Esophagus squamous epithelium (tissue), 5 donors: ENCODE measurements at regions not wholly inside any gene's neighbourhood (a gene's known extent, or its start where the extent isn't known, plus 50 kb on each side); places are given as distances from the start of the nearest gene placed in this dataset.

Source experiments
- DNase-seq: peaks from one replicate; lab custom pipeline; 2025; lab: John Stamatoyannopoulos, UW
- H3K27ac ChIP-seq, 4 donors: fragments of 200-600 bp; sonication (generic); one replicate each; pipeline ENCODE4 v1.5.1; 2016 to 2019; ENCODE audit warnings: mild to moderate bottlenecking in 1 of 4
- H3K27me3 ChIP-seq, 4 donors: fragments of 200-600 bp; sonication (generic); 1 replicate in 3 of 4; 2 replicates in 1 of 4; pipeline versions ENCODE4 v1.5.1 to v1.6.0; 2017 to 2021; ENCODE audit warnings: antibody characterized with exemption in 1 of 4
- H3K36me3 ChIP-seq, 3 donors: fragments of 200-600 bp; sonication (generic); one replicate each; pipeline ENCODE4 v1.5.1; 2016 to 2019
- H3K4me1 ChIP-seq, 3 donors: fragments of 200-600 bp; sonication (generic); one replicate each; pipeline ENCODE4 v1.5.1; 2017 to 2019
- H3K4me3 ChIP-seq, 4 donors: fragments of 200-600 bp; sonication (generic); 1 replicate in 3 of 4; 2 replicates in 1 of 4; pipeline ENCODE4 v1.5.1; 2016 to 2019; ENCODE audit warnings: mild to moderate bottlenecking in 2 of 4, moderate library complexity in 1 of 4
- H3K9me3 ChIP-seq, 3 donors: fragments of 200-600 bp; sonication (generic); one replicate each; pipeline ENCODE4 v1.5.1; 2016 to 2019
- CTCF ChIP-seq, 6 experiments: fragments of 450-650 bp in 4 of 6; fragments of 200-600 bp in 2 of 6; sonication (generic) in 2 of 6; IDR thresholded peaks; one replicate each; pipeline ENCODE4 v1.5.1; 2016 to 2019; ENCODE audit warnings: antibody characterized with exemption in 6 of 6, mild to moderate bottlenecking in 4 of 6, moderate library complexity in 4 of 6
- POLR2A ChIP-seq, 4 donors: fragments of 450-650 bp; IDR thresholded peaks; one replicate each; pipeline ENCODE4 v1.6.1; 2017; ENCODE audit warnings: antibody characterized with exemption in 4 of 4, mild to moderate bottlenecking in 4 of 4, moderate library complexity in 3 of 4
- WGBS, 2 donors: methylation state at CpG; one replicate each; pipeline ENCODE4 v1.1.5; 2018; 5-methylcytosine and 5-hydroxymethylcytosine counted together
- intact Hi-C: fragments of 100-400 bp; cut with DNase I; formaldehyde crosslinking; loops from one replicate; pipeline ENCODE4 v1.15.0; 2022
- donor health status: DM: yes; HTN: yes; CAD: no.

GRCh38 chr7:46679671-46680070, 758.6 kb upstream of the IGFBP3 start:
- TF ChIP-seq POLR2A (IDR thresholded peaks at IDR 0.05) (no peak), CTCF (IDR thresholded peaks at IDR 0.05) (no peak)
- Histone ChIP-seq H3K9me3 (no peaks in the 10 kb centered on the region), H3K36me3 (no peaks in the 10 kb centered on the region), H3K4me1 (peaks cover 0 to 8% (median 0%) of the 10 kb centered on the region in 3 donors), H3K27ac (no peak overlapping the region), H3K4me3 (no peak overlapping the region), H3K27me3 (no peaks in the 10 kb centered on the region)
- intact Hi-C loops = no loop called here
- DNase-seq = no peak

GRCh38 chr7:46678421-46678820, 757.3 kb upstream of the IGFBP3 start:
- no peak overlapping the region for H3K4me3 ChIP-seq
- TF ChIP-seq POLR2A (IDR thresholded peaks at IDR 0.05) = no peak
- no peak for TF ChIP-seq CTCF (IDR thresholded peaks at IDR 0.05)
- H3K9me3 ChIP-seq = no peaks in the 10 kb centered on the region
- no peaks in the 10 kb centered on the region for H3K36me3 ChIP-seq
- H3K27ac ChIP-seq = no peak overlapping the region
- peaks cover 0 to 8% (median 0%) of the 10 kb centered on the region in 3 donors for H3K4me1 ChIP-seq
- intact Hi-C loops = no loop called here
- no peaks in the 10 kb centered on the region for H3K27me3 ChIP-seq
- WGBS, 2 donors = 58 to 67% methylated on average over 2 of the region's 2 CpGs
- DNase-seq = no peak

- intact Hi-C loops = no loop called here
- 69 to 76% methylated on average over 4 of the region's 4 CpGs for whole genome bisulfite sequencing, 2 donors
Observed at GRCh38 chr7:46675456-46675855, 754.4 kb upstream of the IGFBP3 start.

GRCh38 chr7:46672861-46673260, 751.8 kb upstream of the IGFBP3 start:
- intact Hi-C loops = no loop called here
- WGBS, 2 donors = 70 to 86% methylated on average over 2 of the region's 2 CpGs
- no peak for DNase-seq

More at GRCh38 chr7:46675456-46675855, 754.4 kb upstream of the IGFBP3 start:
- no peaks in the 10 kb centered on the region for H3K36me3 ChIP-seq
- TF ChIP-seq CTCF (IDR thresholded peaks at IDR 0.05) (no peak), POLR2A (IDR thresholded peaks at IDR 0.05) (no peak)
- no peaks in the 10 kb centered on the region for H3K4me1 ChIP-seq
- no peaks in the 10 kb centered on the region for H3K9me3 ChIP-seq
- H3K27ac ChIP-seq = no peak overlapping the region
- DNase-seq = no peak
- no peak overlapping the region for H3K4me3 ChIP-seq
- no peaks in the 10 kb centered on the region for H3K27me3 ChIP-seq

More at GRCh38 chr7:46672861-46673260, 751.8 kb upstream of the IGFBP3 start:
- Histone ChIP-seq H3K36me3 (no peaks in the 10 kb centered on the region), H3K9me3 (no peaks in the 10 kb centered on the region), H3K4me3 (no peak overlapping the region), H3K27me3 (no peaks in the 10 kb centered on the region), H3K27ac (no peak overlapping the region), H3K4me1 (no peaks in the 10 kb centered on the region)
- no peak for TF ChIP-seq CTCF (IDR thresholded peaks at IDR 0.05)
- no peak for TF ChIP-seq POLR2A (IDR thresholded peaks at IDR 0.05)
